B cell (primary cell): ENCODE measurements at regions not wholly inside any gene's neighbourhood (a gene's known extent, or its start where the extent isn't known, plus 50 kb on each side); places are given as distances from the start of the nearest gene placed in this dataset.

Experiments
- ATAC-seq: fragments of 200-7000 bp; cut with Tn5 transposase; one replicate; pipeline ENCODE4 v1.10.0; 2021; ENCODE audit warnings: low read depth, mild to moderate bottlenecking, moderate number of reproducible peaks, moderate library complexity
- CTCF ChIA-PET: fragments of 350-600 bp; sonication (Branson Sonifier 250); formaldehyde crosslinking; loops from one replicate; lab custom pipeline; 2021; ENCODE audit warnings: antibody characterized with exemption, inconsistent platforms; lab: Charles Lee
- POLR2A ChIA-PET: fragments of 350-600 bp; sonication (Branson Sonifier 250); formaldehyde crosslinking; loops from one replicate; lab custom pipeline; 2021; ENCODE audit warnings: antibody characterized with exemption; lab: Charles Lee
- DNase-seq: peaks from one replicate; pipeline ENCODE4 v3.0.0; 2013
- H2AFZ ChIP-seq: 2 replicates; pipeline ENCODE4 v1.6.1; 2012; ENCODE audit warnings: mild to moderate bottlenecking, low read depth, low read length; ENCODE audit not compliant: insufficient read depth, poor library complexity, severe bottlenecking
- H3K27ac ChIP-seq, 2 donors: 1 replicate in 1 of 2; 2 replicates in 1 of 2; pipeline ENCODE4 v1.5.1; 2012 to 2013; ENCODE audit warnings: low read length in 2 of 2, mild to moderate bottlenecking in 2 of 2, moderate library complexity in 1 of 2
- H3K27me3 ChIP-seq, 4 experiments: fragments of 200-600 bp in 1 of 4; sonication (generic) in 1 of 4; replicated peaks in 1 of 4; 1 replicate in 2 of 4; 2 replicates in 2 of 4; pipeline versions ENCODE4 v1.6.1 to v1.7.0; 2013 to 2016; ENCODE audit warnings: low read length in 3 of 4, mild to moderate bottlenecking in 2 of 4, mixed read lengths in 1 of 4, moderate library complexity in 1 of 4; ENCODE audit not compliant: insufficient read depth in 4 of 4, control insufficient read depth in 3 of 4; ENCODE audit errors: control extremely low read depth in 1 of 4
- H3K36me3 ChIP-seq, 2 experiments: replicated peaks in 1 of 2; 1 replicate in 1 of 2; 2 replicates in 1 of 2; pipeline versions ENCODE4 v1.6.1 to v1.7.1; 2013; ENCODE audit warnings: low read length in 1 of 2; ENCODE audit not compliant: insufficient read depth in 2 of 2, control insufficient read depth in 1 of 2; ENCODE audit errors: control extremely low read depth in 1 of 2, extremely low read depth in 1 of 2
- H3K4me1 ChIP-seq, 2 donors: fragments of 200-600 bp in 1 of 2; sonication (generic) in 1 of 2; 1 replicate in 1 of 2; 2 replicates in 1 of 2; pipeline versions ENCODE4 v1.5.1 to v1.6.1; 2013 to 2017; ENCODE audit warnings: low read length in 2 of 2; ENCODE audit not compliant: control insufficient read depth in 2 of 2, insufficient read depth in 2 of 2
- H3K4me2 ChIP-seq: replicated peaks from 2 replicates; pipeline ENCODE3; 2012; ENCODE audit warnings: mild to moderate bottlenecking, low read depth, low read length; ENCODE audit not compliant: poor library complexity, severe bottlenecking
- H3K4me3 ChIP-seq, 5 experiments: fragments of 200-600 bp in 1 of 5; sonication (generic) in 1 of 5; 1 replicate in 3 of 5; 2 replicates in 2 of 5; pipeline versions ENCODE4 v1.5.1 to v1.7.0; 2011 to 2016; ENCODE audit warnings: low read length in 4 of 5, mild to moderate bottlenecking in 4 of 5, low read depth in 2 of 5, control low read depth in 1 of 5, moderate library complexity in 1 of 5; ENCODE audit not compliant: insufficient read depth in 1 of 5; ENCODE audit errors: control extremely low read depth in 1 of 5, extremely low read depth in 1 of 5
- H3K79me2 ChIP-seq: fragments of 200-600 bp; sonication (generic); one replicate; pipeline ENCODE4 v1.6.0; 2016; ENCODE audit warnings: low read length; ENCODE audit not compliant: control insufficient read depth, insufficient read depth
- H3K9ac ChIP-seq: fragments of 200-600 bp; sonication (generic); 2 replicates; pipeline ENCODE4 v1.6.1; 2017; ENCODE audit warnings: mild to moderate bottlenecking, low read length, moderate library complexity
- H3K9me3 ChIP-seq, 3 donors: one replicate each; pipeline versions ENCODE4 v1.6.1 to v1.7.1; 2013; ENCODE audit warnings: low read length in 2 of 3; ENCODE audit not compliant: control insufficient read depth in 2 of 3, insufficient read depth in 1 of 3; ENCODE audit errors: control extremely low read depth in 1 of 3
- H4K20me1 ChIP-seq: 2 replicates; pipeline ENCODE4 v1.6.0; 2012; ENCODE audit warnings: mild to moderate bottlenecking, low read length; ENCODE audit not compliant: insufficient read depth, control insufficient read depth, poor library complexity, severe bottlenecking
- H3K27ac Mint-ChIP-seq: one replicate; pipeline ENCODE4 v1.8.0; 2021; ENCODE audit warnings: mixed read lengths
- H3K27me3 Mint-ChIP-seq: one replicate; pipeline ENCODE4 v1.8.0; 2021; ENCODE audit warnings: mixed read lengths
- H3K4me1 Mint-ChIP-seq: one replicate; pipeline ENCODE4 v1.8.0; 2021; ENCODE audit warnings: mixed read lengths
- H3K4me3 Mint-ChIP-seq: one replicate; pipeline ENCODE4 v1.8.0; 2021; ENCODE audit warnings: mixed read lengths
- H3K9me3 Mint-ChIP-seq: one replicate; pipeline ENCODE4 v1.8.0; 2022; ENCODE audit warnings: mixed read lengths; ENCODE audit not compliant: insufficient read depth
- CTCF ChIP-seq: fragments of 200-600 bp; IDR thresholded peaks from one replicate; pipeline ENCODE4 v1.8.0; 2022; ENCODE audit warnings: antibody characterized with exemption, mild to moderate bottlenecking
- EZH2 ChIP-seq: IDR thresholded peaks from 2 replicates; pipeline ENCODE4 v1.6.1; 2012; ENCODE audit warnings: borderline replicate concordance, low read depth, mild to moderate bottlenecking, moderate library complexity, low read length; ENCODE audit not compliant: insufficient read depth, poor library complexity, severe bottlenecking
- WGBS: methylation state at CpG from one replicate; pipeline ENCODE4 v1.1.5; 2013; ENCODE audit warnings: missing lambda C conversion rate; ENCODE audit not compliant: insufficient coverage; 5-methylcytosine and 5-hydroxymethylcytosine counted together
- intact Hi-C: fragments of 100-400 bp; cut with micrococcal nuclease; formaldehyde crosslinking; loops from one replicate; pipeline ENCODE4 v1.10.0; 2022

- intact Hi-C loops = no loop called here
- Mint-ChIP-seq H3K4me1 (no peaks in the 10 kb centered on the region), H3K9me3 (no peaks in the 10 kb centered on the region), H3K4me3 (no peak overlapping the region), H3K27ac (no peak overlapping the region), H3K27me3 (peaks cover 26% of the 10 kb centered on the region)
- no peaks in the 10 kb centered on the region for H3K4me1 ChIP-seq
- no peak for TF ChIP-seq CTCF
- TF ChIP-seq EZH2 = no peak
- H2AFZ ChIP-seq = no peak overlapping the region
- DNase-seq (no peak), ATAC-seq (no peak)
- H4K20me1 ChIP-seq = no peaks in the 10 kb centered on the region
- peaks cover 0 to 4% (median 0%) of the 10 kb centered on the region in 3 donors for H3K9me3 ChIP-seq
- CTCF ChIA-PET = no interaction called here
- POLR2A ChIA-PET = no interaction called here
- 45% methylated on average over 3 of the region's 5 CpGs for WGBS
- no peaks in the 10 kb centered on the region for H3K79me2 ChIP-seq
- H3K27ac ChIP-seq = no peak overlapping the region
- no peaks in the 10 kb centered on the region for H3K36me3 ChIP-seq
- H3K4me2 ChIP-seq = no peak overlapping the region
- H3K4me3 ChIP-seq = no peak overlapping the region
- H3K27me3 ChIP-seq = peaks cover 0 to 2% (median 0%) of the 10 kb centered on the region in 4 experiments
- no peak overlapping the region for H3K9ac ChIP-seq
Measured at GRCh38 chr20:50363027-50363426, 147.2 kb upstream of the PTPN1 start.

- WGBS = 91% methylated on average over 5 of the region's 5 CpGs
- no peak overlapping the region for H3K4me3 Mint-ChIP-seq
- no peak for TF ChIP-seq CTCF
- TF ChIP-seq EZH2 = no peak
- H3K9me3 Mint-ChIP-seq = no peaks in the 10 kb centered on the region
- ChIA-PET POLR2A (no interaction called here), CTCF (no interaction called here)
- DNase-seq (no peak), ATAC-seq (no peak)
- Histone ChIP-seq H3K27me3 (peaks cover 0 to 2% (median 0%) of the 10 kb centered on the region in 4 experiments), H3K9me3 (peaks cover 0 to 4% (median 0%) of the 10 kb centered on the region in 3 donors), H2AFZ (no peak overlapping the region), H3K79me2 (no peaks in the 10 kb centered on the region), H3K4me2 (no peak overlapping the region), H3K36me3 (no peaks in the 10 kb centered on the region), H3K9ac (no peak overlapping the region), H3K4me3 (no peak overlapping the region), H3K4me1 (no peaks in the 10 kb centered on the region), H3K27ac (no peak overlapping the region), H4K20me1 (no peaks in the 10 kb centered on the region)
- intact Hi-C loops = no loop called here
- no peaks in the 10 kb centered on the region for H3K4me1 Mint-ChIP-seq
- no peak overlapping the region for H3K27ac Mint-ChIP-seq
- peaks cover 31% of the 10 kb centered on the region for H3K27me3 Mint-ChIP-seq
Measured at GRCh38 chr20:50363479-50363878, 146.7 kb upstream of the PTPN1 start.
